Caco-2 (cell line): ENCODE measurements at regions not wholly inside any gene's neighbourhood (a gene's known extent, or its start where the extent isn't known, plus 50 kb on each side); places are given as distances from the start of the nearest gene placed in this dataset.

Source experiments
- BruUV-seq: library from RNA; stranded (reverse); fragments of 400-500 nt; replicated peaks from 2 replicates; lab custom pipeline; 2021; lab: Mats Ljungman, UMichigan
- CTCF ChIA-PET: fragments of 300-600 bp; sonication (Branson Sonifier 250); formaldehyde crosslinking; loops from one replicate; lab custom pipeline; 2022; ENCODE audit warnings: antibody characterized with exemption; lab: Charles Lee
- POLR2A ChIA-PET: fragments of 300-600 bp; sonication (Branson Sonifier 250); formaldehyde crosslinking; loops from one replicate; lab custom pipeline; 2022; ENCODE audit warnings: antibody characterized with exemption; lab: Charles Lee
- DNase-seq, 2 experiments: peaks; one replicate each; pipeline versions ENCODE4 v3.0.0 to v3.0.0-alpha.2; 2020 to 2022
- H3K27me3 ChIP-seq: replicated peaks from 2 replicates; pipeline ENCODE4 v1.6.0; 2011; ENCODE audit warnings: low read length; ENCODE audit not compliant: control insufficient read depth, insufficient read depth
- H3K36me3 ChIP-seq: 2 replicates; pipeline ENCODE4 v1.5.1; 2011; ENCODE audit warnings: low read length; ENCODE audit not compliant: control insufficient read depth, insufficient read depth
- H3K4me1 ChIP-seq: fragments of 250-450 bp; sonication (Bioruptor Pico); 2 replicates; pipeline ENCODE4 v1.5.1; 2020; ENCODE audit warnings: mild to moderate bottlenecking
- H3K4me3 ChIP-seq: 2 replicates; pipeline ENCODE4 v1.5.1; 2011; ENCODE audit warnings: low read depth, mild to moderate bottlenecking, control low read depth, low read length
- H3K9me3 ChIP-seq: fragments of 250-450 bp; sonication (Bioruptor Pico); 2 replicates; pipeline ENCODE4 v1.5.1; 2020; ENCODE audit warnings: mild to moderate bottlenecking, moderate library complexity
- H3K27ac Mint-ChIP-seq: one replicate; pipeline ENCODE4 v1.8.0; 2022; ENCODE audit warnings: mixed read lengths; ENCODE audit not compliant: unreplicated experiment
- H3K27me3 Mint-ChIP-seq: one replicate; pipeline ENCODE4 v1.8.0; 2022; ENCODE audit warnings: mixed read lengths; ENCODE audit not compliant: insufficient read depth, unreplicated experiment
- H3K36me3 Mint-ChIP-seq: one replicate; pipeline ENCODE4 v1.8.0; 2022; ENCODE audit warnings: mild to moderate bottlenecking, mixed read lengths; ENCODE audit not compliant: insufficient read depth, unreplicated experiment
- H3K4me1 Mint-ChIP-seq: one replicate; pipeline ENCODE4 v1.8.0; 2022; ENCODE audit warnings: low read depth, mixed read lengths; ENCODE audit not compliant: unreplicated experiment
- H3K4me3 Mint-ChIP-seq: one replicate; pipeline ENCODE4 v1.8.0; 2022; ENCODE audit warnings: mild to moderate bottlenecking, moderate library complexity, mixed read lengths; ENCODE audit not compliant: unreplicated experiment
- H3K9me3 Mint-ChIP-seq: one replicate; pipeline ENCODE4 v1.8.0; 2022; ENCODE audit warnings: mixed read lengths; ENCODE audit not compliant: unreplicated experiment
- CTCF ChIP-seq, 2 experiments: fragments of 200-600 bp in 1 of 2; IDR thresholded peaks; 1 replicate in 1 of 2; 2 replicates in 1 of 2; pipeline versions ENCODE4 v1.5.1 to v1.8.0; 2011 to 2022; ENCODE audit warnings: antibody characterized with exemption in 1 of 2, control low read depth in 1 of 2, inconsistent platforms in 1 of 2, low read depth in 1 of 2, low read length in 1 of 2, mild to moderate bottlenecking in 1 of 2, moderate library complexity in 1 of 2; ENCODE audit not compliant: insufficient read depth in 1 of 2, severe bottlenecking in 1 of 2, unreplicated experiment in 1 of 2
- intact Hi-C: fragments of 100-400 bp; cut with micrococcal nuclease; formaldehyde crosslinking; loops from one replicate; pipeline ENCODE4 v1.10.0; 2022; ENCODE audit not compliant: unreplicated experiment

GRCh38 chr16:6016530-6017184, 919.1 kb upstream of the EEF2KMT start:
- H3K27me3 ChIP-seq = no peaks in the 10 kb centered on the region
- CTCF ChIA-PET = interaction anchor here (1.0 to 2.3 kb wide), 4 partner anchors 47 to 627 kb away, joined by 3 to 7 read pairs (median 5); no protein-coding TSS in a partner anchor
- no TSS peak for BruUV-seq
- peak; percentile 33 to 51 for TF ChIP-seq CTCF (IDR thresholded peaks at IDR 0.05; ENCODE audit: insufficient read depth in 1 of 2, low read depth in 1 of 2, low read length in 1 of 2, severe bottlenecking in 1 of 2, unreplicated experiment in 1 of 2)
- DNase-seq = peak in 1 of 2 experiments; percentile 35
- H3K4me1 Mint-ChIP-seq = no peaks in the 10 kb centered on the region
- H3K27me3 Mint-ChIP-seq = no peaks in the 10 kb centered on the region
- no peak overlapping the region for H3K4me3 ChIP-seq
- POLR2A ChIA-PET = no interaction called here
- intact Hi-C loops = loop anchor here (1.0 kb wide), 1 partner anchor 65 kb away; no protein-coding TSS in a partner anchor
- H3K36me3 Mint-ChIP-seq = no peaks in the 10 kb centered on the region
- H3K9me3 Mint-ChIP-seq = no peaks in the 10 kb centered on the region
- H3K4me3 Mint-ChIP-seq = no peak overlapping the region
- no peak overlapping the region for H3K27ac Mint-ChIP-seq
- H3K4me1 ChIP-seq = no peaks in the 10 kb centered on the region
- no peaks in the 10 kb centered on the region for H3K9me3 ChIP-seq
- H3K36me3 ChIP-seq = no peaks in the 10 kb centered on the region

- ChIA-PET CTCF (no interaction called here), POLR2A (no interaction called here)
- H3K4me1 Mint-ChIP-seq = no peaks in the 10 kb centered on the region
- H3K4me3 Mint-ChIP-seq = no peak overlapping the region
- peaks cover 3% of the 10 kb centered on the region for H3K27me3 Mint-ChIP-seq
- no peaks in the 10 kb centered on the region for H3K9me3 Mint-ChIP-seq
- no peaks in the 10 kb centered on the region; the same call in 1 of the 2 replicates for H3K27me3 ChIP-seq
- intact Hi-C loops = no loop called here
- DNase-seq = no peak
- no TSS peak for BruUV-seq
- no peak overlapping the region for H3K27ac Mint-ChIP-seq
- H3K4me1 ChIP-seq = no peaks in the 10 kb centered on the region
- H3K4me3 ChIP-seq = no peak overlapping the region
- no peaks in the 10 kb centered on the region for H3K36me3 ChIP-seq
- TF ChIP-seq CTCF (IDR thresholded peaks at IDR 0.05; ENCODE audit: insufficient read depth in 1 of 2, low read depth in 1 of 2, low read length in 1 of 2, severe bottlenecking in 1 of 2, unreplicated experiment in 1 of 2) = no peak
- no peaks in the 10 kb centered on the region for H3K36me3 Mint-ChIP-seq
- H3K9me3 ChIP-seq = no peaks in the 10 kb centered on the region
Measured at GRCh38 chr16:6012716-6013115, 915.1 kb upstream of the EEF2KMT start.

GRCh38 chr16:6009151-6009550, 911.6 kb upstream of the EEF2KMT start:
- H3K9me3 Mint-ChIP-seq = no peaks in the 10 kb centered on the region
- no peak overlapping the region for H3K27ac Mint-ChIP-seq
- H3K27me3 ChIP-seq = no peaks in the 10 kb centered on the region; the same call in 1 of the 2 replicates
- H3K4me3 ChIP-seq = no peak overlapping the region
- intact Hi-C loops = no loop called here
- no peak overlapping the region for H3K4me3 Mint-ChIP-seq
- peaks cover 3% of the 10 kb centered on the region for H3K27me3 Mint-ChIP-seq
- no peaks in the 10 kb centered on the region for H3K36me3 ChIP-seq
- H3K4me1 ChIP-seq = no peaks in the 10 kb centered on the region
- TF ChIP-seq CTCF (IDR thresholded peaks at IDR 0.05; ENCODE audit: insufficient read depth in 1 of 2, low read depth in 1 of 2, low read length in 1 of 2, severe bottlenecking in 1 of 2, unreplicated experiment in 1 of 2) = no peak
- BruUV-seq = no TSS peak
- POLR2A ChIA-PET = no interaction called here
- no peaks in the 10 kb centered on the region for H3K9me3 ChIP-seq
- H3K36me3 Mint-ChIP-seq = no peaks in the 10 kb centered on the region
- CTCF ChIA-PET = no interaction called here
- no peak for DNase-seq
- H3K4me1 Mint-ChIP-seq = no peaks in the 10 kb centered on the region
